Progenitor cell of endocrine pancreas (in vitro differentiated cells): ENCODE measurements at regions not wholly inside any gene's neighbourhood (a gene's known extent, or its start where the extent isn't known, plus 50 kb on each side); places are given as distances from the start of the nearest gene placed in this dataset.
"Not testable (repeated sequence)": the region's sequence is repeated elsewhere in the genome, so short reads cannot be mapped to it uniquely, and the experiment has no call there.

Experiments used
- DNase-seq: peaks from one replicate; pipeline ENCODE4 v3.0.0; 2021; ENCODE audit warnings: low spot score; ENCODE audit not compliant: unreplicated experiment
- H3K27ac Mint-ChIP-seq: 2 replicates; pipeline ENCODE4 v1.8.0; 2021; ENCODE audit warnings: mild to moderate bottlenecking, moderate library complexity, mixed read lengths
- H3K27me3 Mint-ChIP-seq: 2 replicates; pipeline ENCODE4 v1.8.0; 2021; ENCODE audit warnings: mixed read lengths
- H3K36me3 Mint-ChIP-seq: 2 replicates; pipeline ENCODE4 v1.8.0; 2022; ENCODE audit warnings: mixed read lengths; ENCODE audit not compliant: insufficient read depth
- H3K4me1 Mint-ChIP-seq: 2 replicates; pipeline ENCODE4 v1.8.0; 2021; ENCODE audit warnings: low read depth, mixed read lengths
- H3K4me3 Mint-ChIP-seq: 2 replicates; pipeline ENCODE4 v1.8.0; 2021; ENCODE audit warnings: low read depth, mild to moderate bottlenecking, moderate library complexity, mixed read lengths
- H3K9me3 Mint-ChIP-seq: 2 replicates; pipeline ENCODE4 v1.8.0; 2021; ENCODE audit warnings: low read depth, mixed read lengths

DNA sequence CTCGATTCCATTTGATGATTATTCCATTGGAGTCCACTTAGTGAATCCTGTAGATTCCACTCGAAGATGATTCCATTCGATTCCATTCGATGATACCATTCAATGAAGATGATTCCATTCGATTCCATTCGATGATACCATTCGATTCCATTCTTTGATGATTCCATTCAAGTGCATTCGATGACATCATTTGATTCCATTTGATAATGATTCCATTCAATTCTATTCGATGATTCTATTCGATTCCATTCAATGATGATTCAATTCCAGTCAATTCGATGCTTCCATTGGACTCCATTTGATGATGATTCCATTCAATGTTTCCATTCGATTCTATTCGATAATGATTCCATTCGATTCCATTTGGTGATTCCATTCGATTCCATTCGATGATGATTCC is 1150.0 kb downstream of the TP53TG3F start:
- not testable (repeated sequence) for H3K27ac Mint-ChIP-seq, DNase-seq, H3K27me3 Mint-ChIP-seq, H3K4me1 Mint-ChIP-seq, H3K4me3 Mint-ChIP-seq
- Mint-ChIP-seq H3K36me3 (peaks cover 24% of the 10 kb centered on the region), H3K9me3 (peaks cover 78% of the 10 kb centered on the region)
